ENCODE measurements at regions not wholly inside any gene's neighbourhood (a gene's known extent, or its start where the extent isn't known, plus 50 kb on each side); places are given as distances from the start of the nearest gene placed in this dataset.

- no peak for DNase-seq (ENCODE audit: low read depth)
- no peak for TF ChIP-seq CTCF (IDR thresholded peaks at IDR 0.05; ENCODE audit: insufficient read depth, low read length, poor library complexity, severe bottlenecking)
- no peak overlapping the region for H3K4me3 ChIP-seq (ENCODE audit: low read depth, low read length)
- H3K27me3 ChIP-seq (ENCODE audit: control insufficient read depth, insufficient read depth, low read length) = no peaks in the 10 kb centered on the region
- no peaks in the 10 kb centered on the region for H3K36me3 ChIP-seq (ENCODE audit: control insufficient read depth, insufficient read depth, low read length)
Observed at GRCh38 chr12:24446287-24446686, 496.8 kb upstream of the SOX5 start.

- no peak for DNase-seq (ENCODE audit: low read depth)
- Histone ChIP-seq H3K36me3 (ENCODE audit: control insufficient read depth, insufficient read depth, low read length) (no peaks in the 10 kb centered on the region), H3K27me3 (ENCODE audit: control insufficient read depth, insufficient read depth, low read length) (no peaks in the 10 kb centered on the region), H3K4me3 (ENCODE audit: low read depth, low read length) (no peak overlapping the region)
- no peak for TF ChIP-seq CTCF (IDR thresholded peaks at IDR 0.05; ENCODE audit: insufficient read depth, low read length, poor library complexity, severe bottlenecking)
Observed at GRCh38 chr12:24444634-24445033, 495.2 kb upstream of the SOX5 start.

GRCh38 chr12:24441458-24441857 lies 492.0 kb upstream of the SOX5 start:
- Histone ChIP-seq H3K4me3 (ENCODE audit: low read depth, low read length) (no peak overlapping the region), H3K27me3 (ENCODE audit: control insufficient read depth, insufficient read depth, low read length) (no peaks in the 10 kb centered on the region), H3K36me3 (ENCODE audit: control insufficient read depth, insufficient read depth, low read length) (no peaks in the 10 kb centered on the region)
- TF ChIP-seq CTCF (IDR thresholded peaks at IDR 0.05; ENCODE audit: insufficient read depth, low read length, poor library complexity, severe bottlenecking) = no peak
- DNase-seq (ENCODE audit: low read depth) = no peak

GRCh38 chr12:24436667-24437066 lies 487.2 kb upstream of the SOX5 start:
- DNase-seq (ENCODE audit: low read depth) = no peak
- H3K36me3 ChIP-seq (ENCODE audit: control insufficient read depth, insufficient read depth, low read length) = no peaks in the 10 kb centered on the region
- no peaks in the 10 kb centered on the region for H3K27me3 ChIP-seq (ENCODE audit: control insufficient read depth, insufficient read depth, low read length)
- TF ChIP-seq CTCF (IDR thresholded peaks at IDR 0.05; ENCODE audit: insufficient read depth, low read length, poor library complexity, severe bottlenecking) = no peak
- H3K4me3 ChIP-seq (ENCODE audit: low read depth, low read length) = no peak overlapping the region

GRCh38 chr12:24431872-24432271 lies 482.4 kb upstream of the SOX5 start:
- no peak for TF ChIP-seq CTCF (IDR thresholded peaks at IDR 0.05; ENCODE audit: insufficient read depth, low read length, poor library complexity, severe bottlenecking)
- Histone ChIP-seq H3K36me3 (ENCODE audit: control insufficient read depth, insufficient read depth, low read length) (no peaks in the 10 kb centered on the region), H3K27me3 (ENCODE audit: control insufficient read depth, insufficient read depth, low read length) (no peaks in the 10 kb centered on the region), H3K4me3 (ENCODE audit: low read depth, low read length) (no peak overlapping the region)
- no peak for DNase-seq (ENCODE audit: low read depth)

GRCh38 chr12:24427776-24428175 lies 478.3 kb upstream of the SOX5 start:
- no peak for DNase-seq (ENCODE audit: low read depth)
- H3K27me3 ChIP-seq (ENCODE audit: control insufficient read depth, insufficient read depth, low read length) = no peaks in the 10 kb centered on the region
- no peak for TF ChIP-seq CTCF (IDR thresholded peaks at IDR 0.05; ENCODE audit: insufficient read depth, low read length, poor library complexity, severe bottlenecking)
- no peaks in the 10 kb centered on the region for H3K36me3 ChIP-seq (ENCODE audit: control insufficient read depth, insufficient read depth, low read length)
- H3K4me3 ChIP-seq (ENCODE audit: low read depth, low read length) = no peak overlapping the region

Data from kidney epithelial cell (primary cell).